Left ventricle myocardium inferior (tissue), 1 donor: ENCODE measurements at regions not wholly inside any gene's neighbourhood (a gene's known extent, or its start where the extent isn't known, plus 50 kb on each side); places are given as distances from the start of the nearest gene placed in this dataset.

Experiments used
- DNase-seq: peaks from one replicate; pipeline ENCODE4 v3.0.0-alpha.2; 2020
- H3K27ac ChIP-seq: fragments of 200-600 bp; replicated peaks from 2 replicates; pipeline ENCODE4 v1.8.0; 2021
- H3K27me3 ChIP-seq: fragments of 200-600 bp; 2 replicates; pipeline ENCODE4 v1.8.0; 2021; ENCODE audit warnings: low read depth
- H3K36me3 ChIP-seq: fragments of 200-600 bp; 2 replicates; pipeline ENCODE4 v1.8.0; 2021
- H3K4me1 ChIP-seq: fragments of 200-600 bp; 2 replicates; pipeline ENCODE4 v1.8.0; 2021
- H3K4me3 ChIP-seq: fragments of 200-600 bp; 2 replicates; pipeline ENCODE4 v1.8.0; 2021; ENCODE audit warnings: mild to moderate bottlenecking, moderate library complexity
- H3K9me3 ChIP-seq: fragments of 200-600 bp; replicated peaks from 2 replicates; pipeline ENCODE4 v1.8.0; 2021
- intact Hi-C: fragments of 100-400 bp; cut with micrococcal nuclease; formaldehyde crosslinking; loops from one replicate; pipeline ENCODE4 v1.11.0; 2022
- TF ChIP-seq, protein P1 (sequence below): fragments of 200-600 bp; IDR thresholded peaks from 2 replicates; pipeline ENCODE4 v1.8.0; 2021; ENCODE audit warnings: antibody characterized with exemption, mild to moderate bottlenecking, borderline replicate concordance
- donor health status: DM: no; HTN: yes; CAD: no; lungs with severe emphysema.

DNA sequence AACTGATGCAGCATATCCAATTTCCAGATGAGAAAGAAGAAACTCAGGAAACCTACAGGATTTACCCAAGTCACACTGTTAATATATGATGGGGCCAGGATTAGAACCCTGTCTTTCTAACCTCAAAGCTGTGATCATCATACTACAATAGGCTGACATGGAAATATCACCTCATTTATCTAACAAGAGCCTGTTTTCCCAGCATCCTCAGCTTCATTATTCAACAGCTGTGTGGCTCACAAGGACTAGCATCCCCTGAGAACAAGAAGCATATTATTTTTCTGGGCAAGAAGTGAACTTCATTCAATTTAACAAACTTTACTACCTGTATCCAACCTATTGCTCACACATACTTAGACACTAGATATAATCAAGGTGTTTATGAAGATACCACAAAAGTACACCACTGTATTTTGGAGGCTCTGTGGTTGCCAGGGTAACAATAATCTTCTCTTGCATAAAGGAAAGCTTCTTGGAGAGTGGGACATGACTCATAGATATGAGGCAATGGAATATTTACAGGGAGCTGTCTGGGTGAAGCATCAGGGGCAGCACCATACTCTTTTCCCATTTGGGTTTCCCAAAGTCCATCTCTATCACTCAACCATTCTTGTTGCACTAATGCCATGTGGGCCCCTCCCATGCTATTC lies 218.2 kb downstream of the RAD51AP2 start:
- TF ChIP-seq, protein P1, sequence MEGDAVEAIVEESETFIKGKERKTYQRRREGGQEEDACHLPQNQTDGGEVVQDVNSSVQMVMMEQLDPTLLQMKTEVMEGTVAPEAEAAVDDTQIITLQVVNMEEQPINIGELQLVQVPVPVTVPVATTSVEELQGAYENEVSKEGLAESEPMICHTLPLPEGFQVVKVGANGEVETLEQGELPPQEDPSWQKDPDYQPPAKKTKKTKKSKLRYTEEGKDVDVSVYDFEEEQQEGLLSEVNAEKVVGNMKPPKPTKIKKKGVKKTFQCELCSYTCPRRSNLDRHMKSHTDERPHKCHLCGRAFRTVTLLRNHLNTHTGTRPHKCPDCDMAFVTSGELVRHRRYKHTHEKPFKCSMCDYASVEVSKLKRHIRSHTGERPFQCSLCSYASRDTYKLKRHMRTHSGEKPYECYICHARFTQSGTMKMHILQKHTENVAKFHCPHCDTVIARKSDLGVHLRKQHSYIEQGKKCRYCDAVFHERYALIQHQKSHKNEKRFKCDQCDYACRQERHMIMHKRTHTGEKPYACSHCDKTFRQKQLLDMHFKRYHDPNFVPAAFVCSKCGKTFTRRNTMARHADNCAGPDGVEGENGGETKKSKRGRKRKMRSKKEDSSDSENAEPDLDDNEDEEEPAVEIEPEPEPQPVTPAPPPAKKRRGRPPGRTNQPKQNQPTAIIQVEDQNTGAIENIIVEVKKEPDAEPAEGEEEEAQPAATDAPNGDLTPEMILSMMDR, result no peak
- intact Hi-C loops, result no loop called here
- Histone ChIP-seq H3K27me3 (peaks cover 9% of the 10 kb centered on the region), H3K9me3 (no peaks in the 10 kb centered on the region), H3K36me3 (no peaks in the 10 kb centered on the region), H3K27ac (no peak overlapping the region), H3K4me3 (no peak overlapping the region), H3K4me1 (no peaks in the 10 kb centered on the region)
- no peak for DNase-seq

DNA sequence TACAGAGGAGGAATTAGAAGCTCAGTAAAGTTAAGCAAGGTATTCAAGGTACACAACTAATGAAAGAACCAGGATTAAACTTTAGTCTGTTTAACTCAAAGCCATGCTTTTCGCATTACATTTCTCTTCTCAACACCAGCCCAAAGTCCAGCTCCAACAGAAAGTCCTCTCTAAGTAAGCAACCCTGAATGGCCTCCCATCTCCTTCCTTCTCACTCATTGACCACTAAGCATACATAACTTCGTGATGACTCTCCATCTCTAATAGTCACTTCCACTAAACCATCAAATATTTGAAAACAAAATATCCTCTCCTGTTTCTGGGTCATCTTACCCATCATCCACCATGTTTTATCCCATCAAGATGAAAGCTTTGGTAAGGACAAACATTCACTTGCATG lies 219.8 kb downstream of the RAD51AP2 start:
- intact Hi-C loops, result no loop called here
- no peak for DNase-seq
- TF ChIP-seq, protein P1, result no peak
- Histone ChIP-seq H3K4me1 (no peaks in the 10 kb centered on the region), H3K27ac (no peak overlapping the region), H3K27me3 (peaks cover 9% of the 10 kb centered on the region), H3K4me3 (no peak overlapping the region), H3K9me3 (no peaks in the 10 kb centered on the region), H3K36me3 (no peaks in the 10 kb centered on the region)

DNA sequence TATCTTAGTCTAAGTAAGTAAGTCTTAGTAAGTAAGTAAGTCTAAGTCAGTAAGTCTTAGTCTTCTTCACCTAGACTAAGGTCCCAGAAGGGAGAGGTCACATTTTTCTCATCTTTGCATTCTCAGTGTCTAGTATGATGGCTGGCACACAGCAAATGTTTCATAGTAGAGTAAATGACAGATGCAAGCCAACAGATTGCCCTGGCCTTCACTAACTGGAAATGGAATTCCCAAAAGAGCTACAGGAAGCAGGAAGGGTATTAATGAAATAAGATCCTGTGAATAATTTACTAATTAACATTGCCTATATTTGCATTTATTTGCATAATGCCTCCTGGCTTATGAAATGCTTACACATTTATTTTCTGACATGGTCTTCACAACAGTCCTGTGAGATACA lies 221.6 kb downstream of the RAD51AP2 start:
- Histone ChIP-seq H3K27me3 (peaks cover 11% of the 10 kb centered on the region), H3K36me3 (no peaks in the 10 kb centered on the region), H3K4me1 (no peaks in the 10 kb centered on the region), H3K27ac (no peak overlapping the region), H3K9me3 (no peaks in the 10 kb centered on the region), H3K4me3 (no peak overlapping the region)
- DNase-seq, result no peak
- intact Hi-C loops, result no loop called here
- TF ChIP-seq, protein P1, result no peak

GRCh38 chr2:17289669-17290068 lies 228.6 kb downstream of the RAD51AP2 start:
- intact Hi-C loops, result no loop called here
- TF ChIP-seq, protein P1, result no peak
- peaks cover 8% of the 10 kb centered on the region for H3K27me3 ChIP-seq
- H3K4me3 ChIP-seq, result no peak overlapping the region
- H3K9me3 ChIP-seq, result no peaks in the 10 kb centered on the region
- no peaks in the 10 kb centered on the region for H3K36me3 ChIP-seq
- H3K4me1 ChIP-seq, result no peaks in the 10 kb centered on the region
- H3K27ac ChIP-seq, result no peak overlapping the region
- no peak for DNase-seq

DNA sequence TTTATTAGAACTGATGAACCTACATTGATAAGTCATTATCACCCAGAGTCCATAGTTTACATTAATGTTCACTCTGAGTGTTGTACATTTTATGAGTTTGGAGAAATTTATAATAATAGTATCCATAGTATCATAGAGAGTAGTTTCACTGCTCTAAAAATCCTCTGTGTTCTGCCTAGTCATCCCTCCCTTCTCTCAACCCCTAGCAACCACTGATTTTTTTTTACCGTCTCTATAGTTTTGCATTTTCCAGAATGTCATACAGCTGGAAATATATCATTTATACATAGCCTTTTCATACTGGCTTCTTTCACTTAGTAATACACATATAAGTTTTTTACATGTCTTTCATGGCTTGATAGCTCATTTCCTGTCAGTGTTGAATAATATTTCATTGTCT lies 231.1 kb downstream of the RAD51AP2 start:
- intact Hi-C loops, result no loop called here
- no peaks in the 10 kb centered on the region for H3K36me3 ChIP-seq
- H3K27me3 ChIP-seq, result peaks cover 8% of the 10 kb centered on the region
- H3K9me3 ChIP-seq, result no peaks in the 10 kb centered on the region
- no peak for DNase-seq
- H3K4me3 ChIP-seq, result no peak overlapping the region
- TF ChIP-seq, protein P1, result no peak
- no peak overlapping the region for H3K27ac ChIP-seq
- no peaks in the 10 kb centered on the region for H3K4me1 ChIP-seq
